PFSK-1 (cell line): ENCODE measurements at regions not wholly inside any gene's neighbourhood (a gene's known extent, or its start where the extent isn't known, plus 50 kb on each side); places are given as distances from the start of the nearest gene placed in this dataset.

Source experiments
- POLR2AphosphoS5 ChIP-seq: IDR thresholded peaks from 2 replicates; pipeline ENCODE4 v1.6.1; 2012; ENCODE audit warnings: low read depth, mild to moderate bottlenecking, control low read depth, low read length, moderate library complexity
- SIN3A ChIP-seq: IDR thresholded peaks from 2 replicates; pipeline ENCODE4 v1.6.1; 2012; ENCODE audit warnings: mild to moderate bottlenecking, low read length, moderate library complexity, borderline replicate concordance; ENCODE audit not compliant: insufficient read depth

DNA sequence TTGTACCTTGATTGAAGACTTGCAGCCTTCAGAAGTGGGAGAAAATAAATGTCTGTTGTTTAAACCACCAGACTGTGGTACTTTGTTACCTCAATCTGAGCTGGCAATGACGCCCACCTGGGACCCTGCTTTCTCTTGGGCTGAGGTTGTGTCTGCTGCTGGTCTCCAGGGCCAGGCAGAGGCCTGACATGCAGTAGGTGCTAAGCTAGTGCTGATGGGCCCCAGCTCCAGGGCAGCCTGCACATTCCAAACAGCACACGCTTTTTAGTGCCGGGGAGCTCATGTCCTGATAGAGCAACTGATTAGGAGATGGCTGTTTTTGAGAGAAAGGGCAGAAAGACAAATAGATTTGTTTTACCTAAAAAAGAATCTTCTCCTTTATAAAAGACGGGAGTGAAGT lies 664.0 kb upstream of the HS6ST1 start:
- TF ChIP-seq SIN3A: no peak
- TF ChIP-seq POLR2AphosphoS5: no peak
